Inflammatory macrophage treated with lipopolysaccharide for 1 hour (primary cell): ENCODE measurements at regions not wholly inside any gene's neighbourhood (a gene's known extent, or its start where the extent isn't known, plus 50 kb on each side); places are given as distances from the start of the nearest gene placed in this dataset.

Experiments
- DNase-seq, 2 donors: peaks; one replicate each; pipeline ENCODE4 v3.0.0-alpha.2; 2020 to 2022

- no peak for DNase-seq
These were observed 89.0 kb downstream of the EFNB1 start for GRCh38 chrX:68917799-68918198.

DNA sequence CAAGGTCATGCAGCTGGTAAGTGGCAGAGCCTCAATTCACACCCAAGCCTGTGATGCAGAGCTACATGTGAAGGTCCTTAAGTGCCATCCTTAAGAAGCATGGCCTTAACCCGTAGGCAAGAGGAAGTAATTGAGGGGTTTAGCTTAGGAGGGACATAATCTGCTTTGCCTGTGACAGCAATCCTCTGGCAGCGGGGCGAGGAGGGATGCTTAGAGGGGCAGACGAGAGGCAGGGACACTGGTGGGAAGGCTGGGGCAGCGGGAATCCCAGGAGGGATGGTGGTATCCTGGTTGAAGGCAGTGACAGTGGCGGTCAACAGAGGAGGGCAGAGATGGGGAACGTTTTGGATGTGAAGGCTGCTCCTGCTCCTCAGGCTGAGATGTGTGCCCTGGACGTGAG, 88.1 kb downstream of the EFNB1 start:
- DNase-seq: no peak

DNA sequence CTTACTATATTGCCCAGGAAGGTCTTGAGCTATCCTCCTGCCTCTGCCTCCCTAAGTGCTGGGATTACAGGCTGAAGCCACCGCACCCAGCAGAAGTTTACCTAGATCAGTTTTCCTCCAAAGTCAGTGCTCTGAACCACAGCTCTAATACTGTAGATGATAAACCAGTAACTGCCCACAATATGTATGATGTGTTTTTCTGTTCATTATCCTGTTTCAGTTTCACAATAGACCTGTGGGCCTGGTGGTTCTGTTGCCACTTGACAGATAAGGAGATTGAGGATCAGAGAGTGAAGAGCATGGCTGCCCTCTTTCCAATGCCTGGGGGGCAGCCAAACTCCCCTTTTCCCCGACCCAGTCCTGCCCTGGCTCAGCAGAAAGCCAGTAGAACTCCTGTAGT, 87.0 kb downstream of the EFNB1 start:
- DNase-seq: no peak

GRCh38 chrX:68914479-68914946, 85.7 kb downstream of the EFNB1 start:
- DNase-seq: no peak

GRCh38 chrX:68913249-68913547, 84.4 kb downstream of the EFNB1 start:
- no peak for DNase-seq

- no peak for DNase-seq
These were observed 83.3 kb downstream of the EFNB1 start for GRCh38 chrX:68912113-68912512.

DNA sequence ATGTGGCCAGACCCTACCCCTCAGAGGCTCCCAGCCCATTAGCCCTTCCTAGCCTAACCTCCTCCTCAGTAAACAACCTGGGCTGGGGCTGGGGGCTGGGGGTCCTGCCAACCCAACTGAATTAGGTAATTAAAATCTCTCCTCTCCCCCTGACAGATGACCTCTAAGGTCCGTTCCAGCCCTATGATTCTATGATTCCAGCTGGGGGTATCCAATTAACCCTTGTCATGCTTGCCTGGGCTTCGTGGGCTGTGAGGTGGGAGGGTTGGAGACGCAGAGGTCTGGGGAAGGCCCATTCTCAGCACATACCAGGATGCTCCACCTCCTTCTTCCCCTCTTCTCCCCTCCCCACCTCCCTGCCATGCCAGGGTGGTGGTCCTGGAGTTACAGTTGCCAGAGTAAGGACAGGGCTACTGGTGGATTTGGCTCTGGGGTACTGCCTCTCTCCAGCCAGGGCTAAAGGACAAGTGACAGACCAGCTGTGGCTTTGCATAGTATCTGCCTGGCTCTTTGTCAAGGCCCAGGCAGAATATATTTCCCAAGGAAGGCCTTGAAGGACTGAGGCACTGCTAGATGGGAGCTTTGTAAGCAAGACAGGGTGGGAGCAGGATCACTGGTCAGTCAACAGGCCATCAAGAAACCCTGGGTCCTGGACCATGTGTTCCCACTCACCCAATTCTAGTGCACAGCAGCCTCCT, 82.1 kb downstream of the EFNB1 start:
- DNase-seq: no peak

DNA sequence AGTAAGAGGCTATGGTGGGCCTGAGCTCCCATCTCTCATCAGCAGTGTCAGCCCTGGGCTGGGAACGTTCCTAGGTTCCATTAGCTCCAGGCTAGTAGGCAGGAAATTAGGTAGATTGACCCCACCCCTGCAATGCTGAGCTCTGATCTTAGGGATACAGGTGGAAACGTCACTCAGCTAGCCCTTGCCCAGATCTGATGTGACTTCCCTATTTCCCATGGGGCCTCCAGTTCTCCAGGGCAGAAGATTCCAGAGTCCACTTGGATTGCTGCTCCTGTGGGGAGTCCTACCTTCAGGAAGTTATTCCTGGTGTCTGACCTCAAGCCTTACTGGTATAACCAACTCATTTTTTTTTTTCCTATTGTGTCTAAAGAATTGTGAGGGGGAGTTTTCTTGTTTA, 81.1 kb downstream of the EFNB1 start:
- no peak for DNase-seq

DNA sequence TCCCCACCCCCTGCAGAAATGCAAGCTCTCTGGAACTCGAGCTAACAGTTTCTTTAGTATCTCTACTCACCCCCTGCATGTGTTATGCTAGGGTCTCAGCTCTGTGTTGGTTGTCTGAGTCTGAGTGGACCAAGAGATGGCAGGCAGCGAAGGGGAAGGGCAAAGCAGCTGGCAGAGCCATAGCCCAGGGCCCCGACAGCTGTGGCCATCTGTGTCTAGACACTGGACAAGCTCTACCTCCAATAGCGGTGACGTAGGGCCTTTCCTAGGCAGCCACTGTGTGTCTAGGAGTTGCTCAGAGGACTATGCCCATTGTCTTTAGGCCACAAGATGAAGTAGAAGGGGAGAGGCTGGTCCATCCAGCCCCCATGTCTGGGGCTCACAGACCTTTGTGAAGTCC, 79.2 kb downstream of the EFNB1 start:
- DNase-seq: no peak

GRCh38 chrX:68902706-68903504, 74.1 kb downstream of the EFNB1 start:
- DNase-seq: no peak

- no peak for DNase-seq
These were observed 72.7 kb downstream of the EFNB1 start for GRCh38 chrX:68901519-68901918.

DNA sequence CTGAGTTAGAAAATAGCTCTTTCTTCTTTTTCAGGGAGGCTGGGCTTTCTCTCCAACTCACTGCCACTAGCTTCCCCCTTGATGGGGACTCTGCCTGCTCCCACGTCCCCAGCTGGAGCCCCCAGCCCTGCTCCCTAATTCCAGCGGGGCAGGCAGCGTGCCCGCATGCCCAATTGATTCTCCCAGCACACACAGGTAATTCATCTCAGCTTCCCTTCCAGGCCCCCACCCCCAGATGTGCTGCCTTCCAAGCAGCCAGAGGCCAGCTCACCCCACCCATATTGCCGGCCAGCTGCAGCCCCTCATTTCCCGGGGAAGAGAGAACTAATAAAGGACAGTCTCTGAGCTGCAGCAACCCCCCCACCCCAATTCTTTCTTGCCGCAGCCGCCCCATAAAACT, 69.8 kb downstream of the EFNB1 start:
- DNase-seq: no peak

DNA sequence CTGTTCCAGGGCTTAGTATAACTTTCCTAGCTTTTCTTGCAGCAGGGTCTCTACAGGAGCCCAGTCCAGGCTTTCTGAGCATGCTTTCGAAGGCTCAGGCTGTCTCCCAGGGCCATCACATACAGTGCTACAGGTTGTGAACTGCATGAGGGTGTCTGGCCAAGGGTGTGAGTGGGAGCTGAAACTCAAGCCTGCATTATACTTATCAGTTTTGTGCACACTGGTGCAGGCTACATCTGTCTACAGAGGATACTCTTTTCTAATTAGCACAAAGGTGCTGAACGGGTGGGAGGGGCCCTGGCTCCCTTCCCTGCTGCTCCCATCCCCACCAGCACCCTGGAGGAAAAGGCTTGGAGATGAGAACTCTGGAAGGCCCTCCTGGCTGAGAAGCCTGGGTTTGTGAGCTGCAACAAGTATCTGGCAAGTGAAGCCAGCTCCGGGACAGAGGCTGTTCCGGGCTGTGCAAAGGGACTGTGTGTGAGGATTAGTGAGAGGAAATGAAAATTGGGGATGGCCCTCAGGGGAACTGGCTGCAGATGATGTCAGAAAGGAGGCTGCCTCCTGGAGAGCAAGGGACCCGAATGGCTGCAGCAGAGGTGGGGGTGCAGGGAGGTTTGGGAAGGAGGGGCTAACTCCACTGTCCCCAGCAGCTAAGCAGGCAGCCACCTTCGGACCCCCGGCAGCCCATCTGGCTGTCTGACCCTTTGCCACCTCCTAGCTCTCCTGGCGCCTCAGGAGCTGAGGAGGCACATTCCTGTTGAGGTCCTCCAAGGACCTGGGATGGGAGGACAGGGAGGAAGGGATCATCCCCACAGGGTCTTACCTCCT, 68.5 kb downstream of the EFNB1 start:
- DNase-seq: no peak

DNA sequence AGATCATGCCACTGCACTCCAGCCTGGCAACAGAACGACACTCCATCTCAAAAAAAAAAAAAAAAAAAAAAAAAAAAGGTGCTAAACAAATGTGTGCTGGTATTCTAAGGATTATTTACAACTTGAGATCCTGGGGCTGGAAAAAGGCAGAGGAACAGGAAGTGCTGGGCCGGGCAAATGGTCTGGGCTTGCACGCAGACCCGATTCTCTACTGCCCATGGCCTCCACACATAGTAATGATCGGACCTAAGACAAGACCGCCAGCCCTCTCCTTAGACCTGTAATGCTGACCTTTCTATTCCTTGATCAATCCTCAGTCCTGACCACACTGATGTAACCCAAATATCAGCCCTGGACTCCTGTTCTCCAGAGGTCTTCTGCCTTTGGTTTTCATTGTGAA, 67.8 kb downstream of the EFNB1 start:
- no peak for DNase-seq

DNA sequence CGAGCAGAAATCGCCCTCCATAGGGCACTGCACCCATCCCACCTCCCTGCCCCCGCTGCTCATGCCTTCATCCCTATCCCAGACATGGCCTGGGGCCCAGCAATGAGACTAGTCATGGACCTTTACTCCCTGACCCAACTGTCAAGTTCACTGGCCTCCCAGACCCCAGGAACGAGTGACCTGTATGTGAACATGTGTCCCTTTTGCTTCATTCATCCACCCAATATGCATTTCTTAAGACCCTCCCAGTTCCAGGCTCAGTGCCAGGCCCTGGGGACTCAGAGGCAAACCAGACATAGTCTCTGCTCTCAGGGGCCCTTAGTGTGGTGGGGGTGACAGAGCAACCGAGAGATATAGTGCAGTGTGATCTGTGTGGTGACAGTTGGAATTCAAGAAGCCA, 67.0 kb downstream of the EFNB1 start:
- no peak for DNase-seq

- no peak for DNase-seq
These were observed 66.5 kb downstream of the EFNB1 start for GRCh38 chrX:68895341-68895755.

DNA sequence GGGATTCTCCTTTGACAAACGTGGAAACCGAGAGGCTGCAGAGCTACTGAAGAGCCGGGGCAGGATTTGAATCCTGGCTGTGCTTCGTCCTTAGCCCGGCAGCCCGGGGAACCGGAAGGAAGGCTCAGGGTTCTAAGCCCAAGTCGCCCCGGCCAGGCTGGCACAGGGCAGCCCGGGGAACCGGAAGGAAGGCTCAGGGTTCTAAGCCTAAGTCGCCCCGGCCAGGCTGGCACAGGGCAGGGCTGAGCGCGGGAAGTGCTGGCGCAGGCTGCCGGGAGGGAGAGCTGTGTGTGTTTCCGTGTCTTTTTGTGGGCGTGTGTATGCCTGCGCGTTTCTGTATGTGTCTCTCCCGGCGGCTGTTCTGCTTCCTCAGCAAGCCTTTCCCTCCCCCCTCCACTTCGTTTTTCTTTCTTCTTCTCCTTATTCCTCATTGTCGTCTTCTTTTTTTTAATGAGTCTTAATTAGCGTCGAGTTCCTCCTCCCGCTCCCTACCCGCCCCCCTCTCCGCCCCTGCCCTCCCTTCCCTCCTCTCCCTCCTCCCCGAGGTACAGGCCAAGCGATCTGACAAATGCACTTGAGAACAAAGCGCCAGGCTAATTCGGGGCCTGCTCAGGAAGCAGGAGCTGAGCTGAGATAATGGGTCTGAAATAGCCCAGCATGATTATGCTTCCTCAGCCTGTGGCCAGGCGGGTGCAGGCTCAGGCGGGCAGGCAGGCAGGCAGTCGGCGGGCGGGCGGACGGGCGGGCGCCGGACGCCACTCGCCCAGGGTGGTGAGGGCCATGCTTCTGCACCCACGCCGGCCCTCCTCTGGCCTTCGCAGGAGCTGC, 65.9 kb downstream of the EFNB1 start:
- DNase-seq: peak; percentile 28 to 39

DNA sequence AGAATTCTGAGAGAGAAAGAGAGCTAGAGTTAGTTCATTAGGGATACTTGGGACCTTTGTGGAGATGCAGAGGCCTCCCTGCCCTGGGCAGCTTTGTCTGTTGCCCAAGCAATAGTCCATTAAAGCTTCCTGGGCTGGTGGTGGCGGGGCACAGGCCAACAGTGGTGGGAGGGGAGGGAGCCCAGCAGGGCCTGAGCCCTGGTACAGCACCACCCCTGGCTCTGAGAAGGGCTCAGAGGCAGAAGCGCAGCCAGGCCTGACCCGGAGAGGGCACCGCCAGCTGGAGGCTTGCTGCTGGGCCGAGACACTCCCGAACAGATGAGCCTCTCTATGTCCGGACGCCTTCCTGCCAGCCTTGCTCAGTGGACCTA, 65.3 kb downstream of the EFNB1 start:
- DNase-seq: no peak

- no peak for DNase-seq
These were observed 63.8 kb downstream of the EFNB1 start for GRCh38 chrX:68892651-68893050.

GRCh38 chrX:68892134-68892533, 63.3 kb downstream of the EFNB1 start:
- no peak for DNase-seq
